ENCODE measurements at regions not wholly inside any gene's neighbourhood (a gene's known extent, or its start where the extent isn't known, plus 50 kb on each side); places are given as distances from the start of the nearest gene placed in this dataset.

DNA sequence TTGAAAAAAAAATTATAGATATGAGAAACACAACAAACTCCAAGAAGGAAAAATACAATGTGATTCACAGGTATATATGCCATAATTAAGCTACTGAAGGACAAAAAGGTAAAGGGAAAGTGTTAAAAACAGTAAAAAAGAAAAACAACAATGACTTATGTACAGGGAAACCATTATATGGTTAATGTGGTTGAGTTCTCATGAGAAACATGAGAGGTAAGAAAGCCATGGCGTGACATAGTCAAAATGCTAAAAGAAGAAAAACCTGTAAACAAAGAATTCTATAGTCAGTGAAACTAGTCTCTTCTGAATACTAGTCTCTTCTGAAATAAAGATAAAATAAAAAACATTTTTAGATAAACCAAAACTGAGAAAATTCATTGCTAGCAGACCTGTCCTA lies 109.1 kb downstream of the NEDD1 start:
- TF ChIP-seq, protein P1, sequence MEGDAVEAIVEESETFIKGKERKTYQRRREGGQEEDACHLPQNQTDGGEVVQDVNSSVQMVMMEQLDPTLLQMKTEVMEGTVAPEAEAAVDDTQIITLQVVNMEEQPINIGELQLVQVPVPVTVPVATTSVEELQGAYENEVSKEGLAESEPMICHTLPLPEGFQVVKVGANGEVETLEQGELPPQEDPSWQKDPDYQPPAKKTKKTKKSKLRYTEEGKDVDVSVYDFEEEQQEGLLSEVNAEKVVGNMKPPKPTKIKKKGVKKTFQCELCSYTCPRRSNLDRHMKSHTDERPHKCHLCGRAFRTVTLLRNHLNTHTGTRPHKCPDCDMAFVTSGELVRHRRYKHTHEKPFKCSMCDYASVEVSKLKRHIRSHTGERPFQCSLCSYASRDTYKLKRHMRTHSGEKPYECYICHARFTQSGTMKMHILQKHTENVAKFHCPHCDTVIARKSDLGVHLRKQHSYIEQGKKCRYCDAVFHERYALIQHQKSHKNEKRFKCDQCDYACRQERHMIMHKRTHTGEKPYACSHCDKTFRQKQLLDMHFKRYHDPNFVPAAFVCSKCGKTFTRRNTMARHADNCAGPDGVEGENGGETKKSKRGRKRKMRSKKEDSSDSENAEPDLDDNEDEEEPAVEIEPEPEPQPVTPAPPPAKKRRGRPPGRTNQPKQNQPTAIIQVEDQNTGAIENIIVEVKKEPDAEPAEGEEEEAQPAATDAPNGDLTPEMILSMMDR (optimal IDR thresholded peaks at IDR 0.05 in 1 of 3, IDR thresholded peaks at IDR 0.05 in 1 of 3, conservative IDR thresholded peaks at IDR 0.05 in 1 of 3; ENCODE audit: extremely low read depth in 1 of 3, insufficient read depth in 2 of 3, low read length in 3 of 3), result no peak
- no peak for TF ChIP-seq EZH2 (IDR thresholded peaks at IDR 0.05; ENCODE audit: low read length)
